HEK293T (cell line): ENCODE measurements at regions not wholly inside any gene's neighbourhood (a gene's known extent, or its start where the extent isn't known, plus 50 kb on each side); places are given as distances from the start of the nearest gene placed in this dataset.

Experiments used
- CTCF ChIA-PET: fragments of 350-600 bp; formaldehyde crosslinking; extraction: SDS; loops from one replicate; lab custom pipeline; 2021; ENCODE audit warnings: antibody characterized with exemption, inconsistent platforms; lab: Yijun Ruan, JAX
- POLR2A ChIA-PET: fragments of 350-600 bp; formaldehyde crosslinking; extraction: SDS; loops from one replicate; lab custom pipeline; 2020; ENCODE audit warnings: antibody characterized with exemption, inconsistent platforms; lab: Yijun Ruan, JAX
- DNase-seq: peaks from one replicate; pipeline ENCODE4 v3.0.0; 2012; ENCODE audit warnings: mixed read lengths; ENCODE audit errors: extremely low spot score
- ARNT ChIP-seq: fragments of 450-650 bp; IDR thresholded peaks from 2 replicates; pipeline ENCODE4 v1.6.1; 2017; ENCODE audit warnings: mild to moderate bottlenecking
- BHLHE40 ChIP-seq: fragments of 450-650 bp; IDR thresholded peaks from 2 replicates; pipeline ENCODE4 v1.6.1; 2016; ENCODE audit warnings: mild to moderate bottlenecking, moderate library complexity, borderline replicate concordance
- CTBP1 ChIP-seq: fragments of 450-650 bp; IDR thresholded peaks from 2 replicates; pipeline ENCODE4 v1.6.1; 2016; ENCODE audit warnings: borderline replicate concordance
- ELF4 ChIP-seq: fragments of 450-650 bp; IDR thresholded peaks from 2 replicates; pipeline ENCODE4 v1.6.1; 2017; ENCODE audit warnings: antibody characterized with exemption
- FOXA1 ChIP-seq: fragments of 450-650 bp; IDR thresholded peaks from 2 replicates; pipeline ENCODE4 v1.6.1; 2016; ENCODE audit warnings: mild to moderate bottlenecking
- FOXK2 ChIP-seq: fragments of 450-650 bp; IDR thresholded peaks from 2 replicates; pipeline ENCODE4 v1.6.1; 2016; ENCODE audit warnings: mild to moderate bottlenecking
- FOXM1 ChIP-seq: fragments of 450-650 bp; IDR thresholded peaks from 2 replicates; pipeline ENCODE4 v1.6.1; 2017; ENCODE audit warnings: mild to moderate bottlenecking, borderline replicate concordance
- HDGF ChIP-seq: fragments of 450-650 bp; IDR thresholded peaks from 2 replicates; pipeline ENCODE4 v1.6.1; 2017; ENCODE audit warnings: antibody characterized with exemption, borderline replicate concordance
- L3MBTL2 ChIP-seq: fragments of 450-650 bp; conservative IDR thresholded peaks from 2 replicates; pipeline ENCODE4 v1.6.1; 2016; ENCODE audit warnings: mild to moderate bottlenecking
- LEF1 ChIP-seq: fragments of 450-650 bp; IDR thresholded peaks from 2 replicates; pipeline ENCODE4 v1.6.1; 2017; ENCODE audit warnings: mild to moderate bottlenecking, borderline replicate concordance
- NFRKB ChIP-seq: fragments of 450-650 bp; IDR thresholded peaks from 2 replicates; pipeline ENCODE4 v1.6.1; 2016; ENCODE audit warnings: mild to moderate bottlenecking, moderate library complexity
- PKNOX1 ChIP-seq: fragments of 450-650 bp; IDR thresholded peaks from 2 replicates; pipeline ENCODE4 v1.6.1; 2016
- SP1 ChIP-seq: fragments of 450-650 bp; IDR thresholded peaks from 2 replicates; pipeline ENCODE4 v1.6.1; 2017
- SUZ12 ChIP-seq: fragments of 450-650 bp; IDR thresholded peaks from 2 replicates; pipeline ENCODE4 v1.6.1; 2016; ENCODE audit warnings: mild to moderate bottlenecking
- TARDBP ChIP-seq: fragments of 450-650 bp; IDR thresholded peaks from 2 replicates; pipeline ENCODE4 v1.6.1; 2016
- ZNF384 ChIP-seq: fragments of 450-650 bp; IDR thresholded peaks from 2 replicates; pipeline ENCODE4 v1.6.1; 2016

- DNase-seq = no peak
These were observed 59.6 kb upstream of the PPP2R2D start for GRCh38 chr10:131841131-131841660.

GRCh38 chr10:131841661-131842139, 59.1 kb upstream of the PPP2R2D start:
- no peak for TF ChIP-seq FOXK2
- no peak for TF ChIP-seq TARDBP
- no peak for TF ChIP-seq ELF4
- TF ChIP-seq LEF1 = no peak
- no peak for DNase-seq
- CTCF ChIA-PET = no interaction called here
- POLR2A ChIA-PET = no interaction called here

More at GRCh38 chr10:131841131-131841660, 59.6 kb upstream of the PPP2R2D start:
- TF ChIP-seq L3MBTL2 = no peak
- TF ChIP-seq HDGF = no peak
- TF ChIP-seq ARNT = no peak
- TF ChIP-seq CTBP1 = no peak
- TF ChIP-seq NFRKB = no peak
- TF ChIP-seq FOXM1 = no peak
- no peak for TF ChIP-seq SUZ12
- TF ChIP-seq TARDBP = no peak
- TF ChIP-seq SP1 = no peak
- TF ChIP-seq FOXK2 = no peak
- TF ChIP-seq FOXA1 = no peak
- TF ChIP-seq ZNF384 = no peak
- ChIA-PET POLR2A (no interaction called here), CTCF (no interaction called here)

- CTCF ChIA-PET = no interaction called here
- TF ChIP-seq FOXM1 (no peak), CTBP1 (no peak), LEF1 (no peak)
- DNase-seq = no peak
- POLR2A ChIA-PET = no interaction called here
These were observed 58.3 kb upstream of the PPP2R2D start for GRCh38 chr10:131842351-131843088.

- CTCF ChIA-PET = no interaction called here
These were observed 57.7 kb upstream of the PPP2R2D start for GRCh38 chr10:131843089-131843595.

GRCh38 chr10:131843881-131844284, 56.9 kb upstream of the PPP2R2D start:
- ChIA-PET CTCF (no interaction called here), POLR2A (no interaction called here)
- no peak for TF ChIP-seq SP1
- no peak for TF ChIP-seq PKNOX1
- no peak for TF ChIP-seq LEF1
- TF ChIP-seq FOXM1 = no peak
- no peak for TF ChIP-seq FOXA1
- no peak for TF ChIP-seq CTBP1
- no peak for TF ChIP-seq ARNT
- TF ChIP-seq TARDBP = no peak
- no peak for TF ChIP-seq NFRKB
- no peak for TF ChIP-seq ZNF384
- TF ChIP-seq FOXK2 = no peak
- no peak for TF ChIP-seq BHLHE40
- no peak for TF ChIP-seq ELF4
- TF ChIP-seq L3MBTL2 = no peak
- no peak for TF ChIP-seq HDGF
- TF ChIP-seq SUZ12 = no peak
- no peak for DNase-seq

More at GRCh38 chr10:131843089-131843595, 57.7 kb upstream of the PPP2R2D start:
- TF ChIP-seq HDGF = no peak
- TF ChIP-seq PKNOX1 = no peak
- no peak for TF ChIP-seq FOXM1
- TF ChIP-seq ELF4 = no peak
- TF ChIP-seq TARDBP = no peak
- no peak for TF ChIP-seq L3MBTL2
- TF ChIP-seq FOXA1 = no peak
- TF ChIP-seq NFRKB = no peak
- no peak for TF ChIP-seq SP1
- no peak for TF ChIP-seq SUZ12
- TF ChIP-seq LEF1 = no peak
- TF ChIP-seq ZNF384 = no peak
- TF ChIP-seq CTBP1 = no peak
- TF ChIP-seq BHLHE40 = no peak
- TF ChIP-seq FOXK2 = no peak
- no peak for TF ChIP-seq ARNT
- DNase-seq = no peak
- POLR2A ChIA-PET = no interaction called here

- ChIA-PET POLR2A (no interaction called here), CTCF (no interaction called here)
- TF ChIP-seq SP1 (no peak), PKNOX1 (no peak), FOXM1 (no peak), ARNT (no peak), TARDBP (no peak)
- no peak for DNase-seq
These were observed 56.2 kb upstream of the PPP2R2D start for GRCh38 chr10:131844529-131845084.
